ENCODE measurements at regions not wholly inside any gene's neighbourhood (a gene's known extent, or its start where the extent isn't known, plus 50 kb on each side); places are given as distances from the start of the nearest gene placed in this dataset.

DNA sequence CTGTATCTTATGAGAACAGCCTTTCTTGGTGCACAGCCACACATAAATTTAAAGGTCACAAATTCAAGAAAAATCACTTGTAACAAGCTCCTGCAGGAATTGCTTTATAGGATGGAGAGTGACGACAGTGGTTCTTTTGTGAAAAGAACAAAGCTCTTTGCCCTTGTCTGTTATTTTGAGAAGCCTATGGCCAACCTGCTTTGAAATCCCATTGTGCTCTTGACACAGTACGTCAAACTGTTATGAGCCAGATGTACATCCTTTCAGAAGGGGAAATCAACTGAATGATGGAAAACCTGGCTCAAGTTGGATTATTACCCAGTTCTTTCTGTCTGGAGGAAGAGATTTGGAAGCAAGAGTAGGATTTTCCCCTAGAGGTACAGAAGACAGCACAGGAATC is 1454.2 kb downstream of the ARAP2 start:
- Histone ChIP-seq H3K27ac (no peak overlapping the region), H3K27me3 (no peaks in the 10 kb centered on the region), H3K36me3 (no peaks in the 10 kb centered on the region), H3K4me1 (no peaks in the 10 kb centered on the region), H3K4me3 (no peak overlapping the region), H3K9me3 (peaks cover 0 to 9% of the 10 kb centered on the region in 2 donors)
- DNase-seq (ENCODE audit: low spot score in 2 of 2), result no peak
- TF ChIP-seq POLR2A (IDR thresholded peaks at IDR 0.05) (no peak), POLR2AphosphoS5 (IDR thresholded peaks at IDR 0.05) (no peak)
- TF ChIP-seq, protein P1, sequence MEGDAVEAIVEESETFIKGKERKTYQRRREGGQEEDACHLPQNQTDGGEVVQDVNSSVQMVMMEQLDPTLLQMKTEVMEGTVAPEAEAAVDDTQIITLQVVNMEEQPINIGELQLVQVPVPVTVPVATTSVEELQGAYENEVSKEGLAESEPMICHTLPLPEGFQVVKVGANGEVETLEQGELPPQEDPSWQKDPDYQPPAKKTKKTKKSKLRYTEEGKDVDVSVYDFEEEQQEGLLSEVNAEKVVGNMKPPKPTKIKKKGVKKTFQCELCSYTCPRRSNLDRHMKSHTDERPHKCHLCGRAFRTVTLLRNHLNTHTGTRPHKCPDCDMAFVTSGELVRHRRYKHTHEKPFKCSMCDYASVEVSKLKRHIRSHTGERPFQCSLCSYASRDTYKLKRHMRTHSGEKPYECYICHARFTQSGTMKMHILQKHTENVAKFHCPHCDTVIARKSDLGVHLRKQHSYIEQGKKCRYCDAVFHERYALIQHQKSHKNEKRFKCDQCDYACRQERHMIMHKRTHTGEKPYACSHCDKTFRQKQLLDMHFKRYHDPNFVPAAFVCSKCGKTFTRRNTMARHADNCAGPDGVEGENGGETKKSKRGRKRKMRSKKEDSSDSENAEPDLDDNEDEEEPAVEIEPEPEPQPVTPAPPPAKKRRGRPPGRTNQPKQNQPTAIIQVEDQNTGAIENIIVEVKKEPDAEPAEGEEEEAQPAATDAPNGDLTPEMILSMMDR (IDR thresholded peaks at IDR 0.05), result no peak
- intact Hi-C loops (cut with DNase I; ENCODE audit: low total_unique reads), result no loop called here

DNA sequence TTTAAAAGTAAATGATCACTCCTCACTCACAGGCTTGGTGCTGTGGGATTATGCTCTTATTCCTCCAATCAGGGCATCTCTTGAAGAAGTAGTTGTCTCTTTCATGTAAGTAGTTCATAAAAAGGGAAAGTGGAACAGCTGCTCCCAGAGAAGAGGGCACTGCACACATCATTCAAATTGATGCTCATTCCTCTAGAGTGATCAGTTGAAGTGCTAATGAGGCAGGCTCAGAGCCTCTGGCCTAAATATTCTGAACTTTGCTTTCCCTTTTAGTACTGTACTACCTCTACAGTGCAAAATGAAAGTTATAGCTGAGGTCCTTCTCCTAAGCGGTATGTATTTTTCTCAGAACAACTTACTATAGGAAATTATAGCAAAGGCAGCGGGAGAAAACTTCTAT is 1453.1 kb downstream of the ARAP2 start:
- Histone ChIP-seq H3K27me3 (no peaks in the 10 kb centered on the region), H3K4me1 (no peaks in the 10 kb centered on the region), H3K9me3 (peaks cover 0 to 9% of the 10 kb centered on the region in 2 donors), H3K36me3 (no peaks in the 10 kb centered on the region), H3K27ac (no peak overlapping the region), H3K4me3 (no peak overlapping the region)
- intact Hi-C loops (cut with DNase I; ENCODE audit: low total_unique reads), result no loop called here
- TF ChIP-seq POLR2A (IDR thresholded peaks at IDR 0.05) (no peak), POLR2AphosphoS5 (IDR thresholded peaks at IDR 0.05) (no peak)
- TF ChIP-seq, protein P1 (IDR thresholded peaks at IDR 0.05), result no peak
- DNase-seq (ENCODE audit: low spot score in 2 of 2), result no peak

DNA sequence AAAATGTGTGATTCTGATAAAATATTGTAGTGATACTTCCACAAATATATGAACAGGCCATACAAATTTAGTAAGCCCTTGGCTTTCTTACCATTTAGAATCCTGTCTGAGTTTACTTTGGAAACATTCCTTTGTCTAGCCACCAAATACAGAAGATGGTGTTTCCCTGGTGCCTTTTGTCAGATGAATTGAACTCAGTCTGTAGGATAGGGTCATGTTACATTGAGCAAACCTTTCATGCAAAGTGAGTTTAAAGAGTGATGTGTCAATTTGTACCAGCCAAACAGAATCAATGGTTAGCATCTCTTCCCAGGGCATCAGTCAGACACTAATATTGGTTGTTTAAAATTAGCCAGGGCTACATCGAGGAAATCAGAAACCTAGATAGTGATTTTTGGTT is 1443.4 kb downstream of the ARAP2 start:
- no peaks in the 10 kb centered on the region for H3K4me1 ChIP-seq
- no peak overlapping the region for H3K27ac ChIP-seq
- TF ChIP-seq POLR2A (IDR thresholded peaks at IDR 0.05) (no peak), POLR2AphosphoS5 (IDR thresholded peaks at IDR 0.05) (no peak)
- TF ChIP-seq, protein P1 (IDR thresholded peaks at IDR 0.05), result no peak
- H3K27me3 ChIP-seq, result no peaks in the 10 kb centered on the region
- H3K4me3 ChIP-seq, result no peak overlapping the region
- no peaks in the 10 kb centered on the region for H3K36me3 ChIP-seq
- no peak for DNase-seq (ENCODE audit: low spot score in 2 of 2)
- intact Hi-C loops (cut with DNase I; ENCODE audit: low total_unique reads), result no loop called here
- peaks cover 0 to 11% of the 10 kb centered on the region in 2 donors for H3K9me3 ChIP-seq

DNA sequence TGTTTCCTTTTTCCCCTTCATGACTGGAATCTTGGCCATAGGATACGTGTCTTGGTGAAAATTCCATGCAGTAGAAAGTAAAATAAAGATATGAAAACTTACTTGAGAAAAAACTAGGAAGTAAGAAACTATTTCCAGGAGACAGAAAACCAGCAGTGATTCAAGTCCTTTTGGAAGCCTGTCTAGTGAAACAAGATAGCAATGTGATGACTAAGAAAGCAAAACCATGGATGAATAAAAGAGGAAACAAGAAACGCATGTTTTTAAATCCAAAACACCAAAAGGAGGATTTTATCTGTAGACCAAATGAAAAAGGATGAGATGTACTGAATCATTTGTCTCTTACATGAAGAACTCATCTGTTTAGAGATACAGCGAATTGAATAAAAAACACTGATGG is 1430.0 kb downstream of the ARAP2 start:
- no peaks in the 10 kb centered on the region for H3K4me1 ChIP-seq
- no peak for TF ChIP-seq POLR2A (IDR thresholded peaks at IDR 0.05)
- TF ChIP-seq POLR2AphosphoS5 (IDR thresholded peaks at IDR 0.05), result no peak
- TF ChIP-seq, protein P1 (IDR thresholded peaks at IDR 0.05), result no peak
- no peaks in the 10 kb centered on the region for H3K9me3 ChIP-seq
- H3K36me3 ChIP-seq, result no peaks in the 10 kb centered on the region
- no peak overlapping the region for H3K27ac ChIP-seq
- intact Hi-C loops (cut with DNase I; ENCODE audit: low total_unique reads), result no loop called here
- H3K27me3 ChIP-seq, result no peaks in the 10 kb centered on the region
- no peak for DNase-seq (ENCODE audit: low spot score in 2 of 2)
- no peak overlapping the region for H3K4me3 ChIP-seq

DNA sequence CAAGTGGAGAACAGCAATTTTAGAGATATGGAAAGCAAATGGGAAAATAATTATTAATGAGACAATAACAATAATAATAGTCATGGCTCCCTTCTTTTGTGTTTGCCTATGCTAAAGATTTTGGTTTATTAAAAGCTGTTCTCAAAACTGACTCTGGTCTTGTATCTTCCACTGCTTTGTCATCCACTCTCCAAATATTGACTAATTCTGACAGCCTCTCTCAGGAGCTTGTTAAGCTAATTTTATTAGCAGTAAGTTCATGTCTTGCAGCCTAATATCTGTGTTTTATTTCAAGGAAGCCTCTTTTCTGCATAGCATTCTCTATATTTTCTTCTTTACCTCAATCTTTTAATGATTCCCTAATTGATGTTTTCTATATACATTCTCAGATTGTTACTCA is 1419.8 kb downstream of the ARAP2 start:
- DNase-seq (ENCODE audit: low spot score in 2 of 2), result no peak
- no peak overlapping the region for H3K27ac ChIP-seq
- H3K4me3 ChIP-seq, result no peak overlapping the region
- no peaks in the 10 kb centered on the region for H3K27me3 ChIP-seq
- intact Hi-C loops (cut with DNase I; ENCODE audit: low total_unique reads), result no loop called here
- no peaks in the 10 kb centered on the region for H3K9me3 ChIP-seq
- no peaks in the 10 kb centered on the region for H3K4me1 ChIP-seq
- TF ChIP-seq POLR2A (IDR thresholded peaks at IDR 0.05) (no peak), POLR2AphosphoS5 (IDR thresholded peaks at IDR 0.05) (no peak)
- TF ChIP-seq, protein P1 (IDR thresholded peaks at IDR 0.05), result no peak
- H3K36me3 ChIP-seq, result no peaks in the 10 kb centered on the region
